Cardiac fibroblast (primary cell): ENCODE measurements at regions not wholly inside any gene's neighbourhood (a gene's known extent, or its start where the extent isn't known, plus 50 kb on each side); places are given as distances from the start of the nearest gene placed in this dataset.

ENCODE experiments used
- DNase-seq, 2 donors: peaks; one replicate each; pipeline versions ENCODE4 v3.0.0 to v3.0.0-alpha.2; 2010; ENCODE audit warnings: low read depth in 2 of 2
- H3K4me3 ChIP-seq, 2 donors: replicated peaks in 1 of 2; 1 replicate in 1 of 2; 2 replicates in 1 of 2; pipeline ENCODE4 v1.5.1; 2011; ENCODE audit warnings: low read depth in 2 of 2, low read length in 2 of 2, mild to moderate bottlenecking in 2 of 2, moderate library complexity in 1 of 2
- CTCF ChIP-seq: IDR thresholded peaks from one replicate; pipeline ENCODE4 v1.5.1; 2011; ENCODE audit warnings: low read depth, mild to moderate bottlenecking, low read length, inconsistent platforms

GRCh38 chr4:62865261-62865660 is 1544.0 kb downstream of the TECRL start:
- H3K4me3 ChIP-seq: no peak overlapping the region
- no peak for TF ChIP-seq CTCF
- DNase-seq: no peak

- DNase-seq: no peak
- TF ChIP-seq CTCF: no peak
These were observed 1559.6 kb downstream of the TECRL start for GRCh38 chr4:62849696-62850095.

GRCh38 chr4:62835631-62836030 is 1573.6 kb downstream of the TECRL start:
- H3K4me3 ChIP-seq: no peak overlapping the region
- no peak for TF ChIP-seq CTCF

More at GRCh38 chr4:62849696-62850095, 1559.6 kb downstream of the TECRL start:
- no peak overlapping the region for H3K4me3 ChIP-seq

GRCh38 chr4:62822306-62822705 is 1586.9 kb downstream of the TECRL start:
- no peak for TF ChIP-seq CTCF
- no peak for DNase-seq
- no peak overlapping the region for H3K4me3 ChIP-seq

More at GRCh38 chr4:62835631-62836030, 1573.6 kb downstream of the TECRL start:
- no peak for DNase-seq

- DNase-seq: no peak
- H3K4me3 ChIP-seq: no peak overlapping the region
- no peak for TF ChIP-seq CTCF
These were observed 1592.7 kb downstream of the TECRL start for GRCh38 chr4:62816566-62816965.

GRCh38 chr4:62814510-62815047 is 1594.7 kb downstream of the TECRL start:
- TF ChIP-seq CTCF: no peak
- no peak for DNase-seq
- no peak overlapping the region for H3K4me3 ChIP-seq

- DNase-seq: no peak
- H3K4me3 ChIP-seq: no peak overlapping the region
- TF ChIP-seq CTCF: no peak
These were observed 1602.4 kb downstream of the TECRL start for GRCh38 chr4:62806816-62807215.
